ENCODE measurements at regions not wholly inside any gene's neighbourhood (a gene's known extent, or its start where the extent isn't known, plus 50 kb on each side); places are given as distances from the start of the nearest gene placed in this dataset.

- no peak for TF ChIP-seq CUX1 (IDR thresholded peaks at IDR 0.05; ENCODE audit: insufficient replicate concordance, low read depth, low read length)
- TF ChIP-seq STAT3 (IDR thresholded peaks at IDR 0.05; ENCODE audit: low read depth, low read length): no peak
- no peak for TF ChIP-seq NR2F1 (conservative IDR thresholded peaks at IDR 0.05)
- TF ChIP-seq BHLHE40 (IDR thresholded peaks at IDR 0.05; ENCODE audit: borderline replicate concordance in 1 of 2, low read depth in 2 of 2, low read length in 1 of 2): no peak
Observed at GRCh38 chr7:119713606-119714005, 559.4 kb upstream of the KCND2 start (continued).

- H3K79me2 ChIP-seq (ENCODE audit: control insufficient read depth, insufficient read depth, low read length): no peaks in the 10 kb centered on the region
- BruUV-seq (replicated peaks): no TSS peak
- ATAC-seq: no peak
- H3K9ac ChIP-seq (ENCODE audit: control insufficient read depth, insufficient read depth, low read length): no peak overlapping the region
- no peak for FAIRE-seq
- POLR2A ChIA-PET: no interaction called here
- in situ Hi-C loops (cut with MboI) (no loop called here), intact Hi-C loops (cut with micrococcal nuclease; ENCODE audit: unreplicated experiment) (no loop called here)
- no peak overlapping the region for H3K27ac ChIP-seq (ENCODE audit: control insufficient read depth, insufficient read depth)
- 5% methylated on average over 1 of the region's 1 CpG for WGBS (ENCODE audit: insufficient coverage, insufficient replicate concordance, low lambda C conversion rate, missing lambda C conversion rate)
- H3K4me1 ChIP-seq (ENCODE audit: control insufficient read depth, insufficient read depth, low read length): no peaks in the 10 kb centered on the region
- H3K4me3 ChIP-seq: no peak overlapping the region
- TF ChIP-seq PAX5 (IDR thresholded peaks at IDR 0.05; ENCODE audit: borderline replicate concordance, low read depth, low read length) (no peak), FOXM1 (IDR thresholded peaks at IDR 0.05; ENCODE audit: low read depth, low read length) (no peak), PKNOX1 (IDR thresholded peaks at IDR 0.05) (no peak), EZH2 (IDR thresholded peaks at IDR 0.05; ENCODE audit: borderline replicate concordance, control insufficient read depth, low read depth, low read length) (no peak), HDAC2 (IDR thresholded peaks at IDR 0.05) (no peak), USF1 (IDR thresholded peaks at IDR 0.05; ENCODE audit: borderline replicate concordance, extremely low read length, insufficient read depth, low read depth, low read length) (no peak), ZNF207 (IDR thresholded peaks at IDR 0.05; ENCODE audit: borderline replicate concordance) (no peak), CBFB (IDR thresholded peaks at IDR 0.05; ENCODE audit: low read depth) (no peak), MEF2B (IDR thresholded peaks at IDR 0.05; ENCODE audit: partially characterized antibody, poor library complexity, severe bottlenecking) (no peak), NR2C1 (IDR thresholded peaks at IDR 0.05) (no peak), MLLT1 (IDR thresholded peaks at IDR 0.05) (no peak)
- H3K36me3 ChIP-seq (ENCODE audit: control insufficient read depth in 2 of 2, insufficient read depth in 2 of 2, low read length in 1 of 2): no peaks in the 10 kb centered on the region
- no peaks in the 10 kb centered on the region for H3K27me3 ChIP-seq (replicated peaks in 1 of 2; ENCODE audit: control insufficient read depth in 2 of 2, insufficient read depth in 2 of 2, low read length in 1 of 2)
- RAD21 ChIA-PET (ENCODE audit: unreplicated experiment): no interaction called here
- no peak overlapping the region for H3K4me2 ChIP-seq (ENCODE audit: control insufficient read depth, insufficient read depth)
- CTCF ChIA-PET: no interaction called here
- DNase-seq (ENCODE audit: low read depth, low spot score): no peak
- H3K9me3 ChIP-seq (replicated peaks; ENCODE audit: control insufficient read depth, insufficient read depth, low read length): no peaks in the 10 kb centered on the region
- no peak overlapping the region for H2AFZ ChIP-seq (ENCODE audit: control insufficient read depth, low read depth, low read length)
- SMC1A ChIA-PET (ENCODE audit: uncharacterized antibody, unreplicated experiment): no interaction called here
- H4K20me1 ChIP-seq (ENCODE audit: control insufficient read depth, insufficient read depth): no peaks in the 10 kb centered on the region
Observed at GRCh38 chr7:119720541-119720940, 552.4 kb upstream of the KCND2 start.
